ENCODE measurements at regions not wholly inside any gene's neighbourhood (a gene's known extent, or its start where the extent isn't known, plus 50 kb on each side); places are given as distances from the start of the nearest gene placed in this dataset.
"Not testable (repeated sequence)": the region's sequence is repeated elsewhere in the genome, so short reads cannot be mapped to it uniquely, and the experiment has no call there.

GRCh38 chr3:117836296-117836695 lies 1126.7 kb downstream of the TUSC7 start:
- no peak for DNase-seq (ENCODE audit: low read depth in 3 of 3)

- DNase-seq (ENCODE audit: low read depth in 3 of 3): no peak
Measured at GRCh38 chr3:117837391-117837790, 1127.8 kb downstream of the TUSC7 start.

GRCh38 chr3:117842086-117842485 lies 1132.5 kb downstream of the TUSC7 start:
- DNase-seq (ENCODE audit: low read depth in 3 of 3): no peak

GRCh38 chr3:117843356-117843755 lies 1133.8 kb downstream of the TUSC7 start:
- no peak for DNase-seq (ENCODE audit: low read depth in 3 of 3)

GRCh38 chr3:117844676-117845075 lies 1135.1 kb downstream of the TUSC7 start:
- DNase-seq (ENCODE audit: low read depth in 3 of 3): no peak

- no peak for DNase-seq (ENCODE audit: low read depth in 3 of 3)
Measured at GRCh38 chr3:117846238-117846637, 1136.7 kb downstream of the TUSC7 start.

- no peak for DNase-seq (ENCODE audit: low read depth in 3 of 3)
Measured at GRCh38 chr3:117848606-117849005, 1139.0 kb downstream of the TUSC7 start.

GRCh38 chr3:117853923-117854668 lies 1144.5 kb downstream of the TUSC7 start:
- no peak for DNase-seq (ENCODE audit: low read depth in 3 of 3)

GRCh38 chr3:117856354-117856753 lies 1146.8 kb downstream of the TUSC7 start:
- no peak for DNase-seq (ENCODE audit: low read depth in 3 of 3)

GRCh38 chr3:117863146-117863545 lies 1153.6 kb downstream of the TUSC7 start:
- no peak for DNase-seq (ENCODE audit: low read depth in 3 of 3)

GRCh38 chr3:117865338-117865737 lies 1155.8 kb downstream of the TUSC7 start:
- DNase-seq (ENCODE audit: low read depth in 3 of 3): no peak

- DNase-seq (ENCODE audit: low read depth in 3 of 3): no peak
Measured at GRCh38 chr3:117868766-117869165, 1159.2 kb downstream of the TUSC7 start.

GRCh38 chr3:117871934-117872333 lies 1162.4 kb downstream of the TUSC7 start:
- no peak for DNase-seq (ENCODE audit: low read depth in 3 of 3)

- not testable (repeated sequence) for DNase-seq (ENCODE audit: low read depth in 3 of 3)
Measured at GRCh38 chr3:117872594-117873248, 1161.9 kb downstream of the IGSF11 start.

- no peak for DNase-seq (ENCODE audit: low read depth in 3 of 3)
Measured at GRCh38 chr3:117873249-117873600, 1161.4 kb downstream of the IGSF11 start.

GRCh38 chr3:117874028-117874690 lies 1160.5 kb downstream of the IGSF11 start:
- DNase-seq (ENCODE audit: low read depth in 3 of 3): no peak

- no peak for DNase-seq (ENCODE audit: low read depth in 3 of 3)
Measured at GRCh38 chr3:117874904-117875874, 1159.5 kb downstream of the IGSF11 start.

GRCh38 chr3:117875887-117876286 lies 1158.8 kb downstream of the IGSF11 start:
- DNase-seq (ENCODE audit: low read depth in 3 of 3): no peak

- no peak for DNase-seq (ENCODE audit: low read depth in 3 of 3)
Measured at GRCh38 chr3:117880638-117881037, 1154.0 kb downstream of the IGSF11 start.

GRCh38 chr3:117881210-117881609 lies 1153.4 kb downstream of the IGSF11 start:
- no peak for DNase-seq (ENCODE audit: low read depth in 3 of 3)

GRCh38 chr3:117885011-117885441 lies 1149.6 kb downstream of the IGSF11 start:
- no peak for DNase-seq (ENCODE audit: low read depth in 3 of 3)

- DNase-seq (ENCODE audit: low read depth in 3 of 3): no peak
Measured at GRCh38 chr3:117886147-117886546, 1148.5 kb downstream of the IGSF11 start.
